CD4-positive, alpha-beta memory T cell (primary cell): ENCODE measurements at regions not wholly inside any gene's neighbourhood (a gene's known extent, or its start where the extent isn't known, plus 50 kb on each side); places are given as distances from the start of the nearest gene placed in this dataset.

Experiments
- CTCF ChIA-PET: fragments of 350-600 bp; sonication (Branson Sonifier 250); formaldehyde crosslinking; loops from one replicate; lab custom pipeline; 2021; ENCODE audit warnings: inconsistent platforms; ENCODE audit not compliant: partially characterized antibody; lab: Charles Lee
- POLR2A ChIA-PET: fragments of 350-600 bp; sonication (Branson Sonifier 250); formaldehyde crosslinking; loops from one replicate; lab custom pipeline; 2021; ENCODE audit not compliant: partially characterized antibody; lab: Charles Lee
- DNase-seq, 5 donors: peaks; one replicate each; pipeline versions ENCODE4 v3.0.0 to v3.0.0-alpha.2; 2020 to 2022; ENCODE audit warnings: mixed read lengths in 1 of 5
- H3K27ac ChIP-seq: one replicate; pipeline ENCODE4 v1.7.0; 2013; ENCODE audit warnings: low read depth, low read length
- H3K27me3 ChIP-seq: 2 replicates; pipeline ENCODE4 v1.7.0; 2013; ENCODE audit warnings: mild to moderate bottlenecking, low read length, moderate library complexity; ENCODE audit not compliant: insufficient read depth
- H3K36me3 ChIP-seq: 2 replicates; pipeline ENCODE4 v1.7.0; 2013; ENCODE audit warnings: mild to moderate bottlenecking, low read length, moderate library complexity; ENCODE audit not compliant: insufficient read depth
- H3K4me1 ChIP-seq: 2 replicates; pipeline ENCODE4 v1.7.0; 2013; ENCODE audit warnings: mild to moderate bottlenecking, low read length, moderate library complexity; ENCODE audit not compliant: insufficient read depth
- H3K4me3 ChIP-seq, 2 donors: one replicate each; pipeline ENCODE4 v1.7.0; 2013; ENCODE audit warnings: low read length in 2 of 2, mild to moderate bottlenecking in 1 of 2
- H3K9me3 ChIP-seq, 2 donors: one replicate each; pipeline ENCODE4 v1.7.0; 2013; ENCODE audit warnings: low read length in 2 of 2, control low read depth in 1 of 2; ENCODE audit not compliant: control insufficient read depth in 1 of 2
- H3K27ac Mint-ChIP-seq, 7 donors: one replicate each; pipeline ENCODE4 v1.8.0; 2020 to 2021; ENCODE audit warnings: mixed read lengths in 7 of 7, mild to moderate bottlenecking in 6 of 7, inconsistent platforms in 3 of 7, moderate library complexity in 3 of 7
- H3K27me3 Mint-ChIP-seq, 2 donors: one replicate each; pipeline ENCODE4 v1.8.0; 2020 to 2021; ENCODE audit warnings: mixed read lengths in 2 of 2
- H3K36me3 Mint-ChIP-seq, 2 donors: one replicate each; pipeline ENCODE4 v1.8.0; 2020 to 2021; ENCODE audit warnings: mixed read lengths in 2 of 2, inconsistent platforms in 1 of 2, mild to moderate bottlenecking in 1 of 2
- H3K4me1 Mint-ChIP-seq, 4 donors: one replicate each; pipeline ENCODE4 v1.8.0; 2020 to 2021; ENCODE audit warnings: mixed read lengths in 4 of 4, mild to moderate bottlenecking in 1 of 4
- H3K4me3 Mint-ChIP-seq, 8 donors: one replicate each; pipeline ENCODE4 v1.8.0; 2020 to 2021; ENCODE audit warnings: mixed read lengths in 8 of 8, mild to moderate bottlenecking in 7 of 8, moderate library complexity in 6 of 8, inconsistent platforms in 3 of 8
- H3K9me3 Mint-ChIP-seq, 8 donors: one replicate each; pipeline ENCODE4 v1.8.0; 2020 to 2021; ENCODE audit warnings: mixed read lengths in 8 of 8, mild to moderate bottlenecking in 5 of 8, inconsistent platforms in 3 of 8, moderate library complexity in 1 of 8
- intact Hi-C: fragments of 100-400 bp; cut with micrococcal nuclease; formaldehyde crosslinking; loops from one replicate; pipeline ENCODE4 v1.15.1; 2023

- Mint-ChIP-seq H3K9me3 (peaks cover 0 to 4% (median 0%) of the 10 kb centered on the region in 8 donors), H3K4me1 (no peaks in the 10 kb centered on the region), H3K27me3 (no peaks in the 10 kb centered on the region), H3K27ac (no peak overlapping the region), H3K4me3 (no peak overlapping the region), H3K36me3 (no peaks in the 10 kb centered on the region)
- POLR2A ChIA-PET: no interaction called here
- Histone ChIP-seq H3K4me3 (no peak overlapping the region), H3K36me3 (no peaks in the 10 kb centered on the region), H3K27me3 (no peaks in the 10 kb centered on the region), H3K4me1 (no peaks in the 10 kb centered on the region), H3K9me3 (no peaks in the 10 kb centered on the region), H3K27ac (no peak overlapping the region)
- CTCF ChIA-PET: no interaction called here
- DNase-seq: no peak
- intact Hi-C loops: no loop called here
Measured at GRCh38 chrX:26019386-26019785, 118.8 kb upstream of the MAGEB18 start.

GRCh38 chrX:26026179-26026578 lies 112.0 kb upstream of the MAGEB18 start:
- Histone ChIP-seq H3K4me1 (no peaks in the 10 kb centered on the region), H3K9me3 (no peaks in the 10 kb centered on the region), H3K27me3 (no peaks in the 10 kb centered on the region), H3K36me3 (no peaks in the 10 kb centered on the region), H3K4me3 (no peak overlapping the region), H3K27ac (no peak overlapping the region)
- no peak for DNase-seq
- H3K9me3 Mint-ChIP-seq: peaks cover 0 to 3% (median 0%) of the 10 kb centered on the region in 8 donors
- H3K4me1 Mint-ChIP-seq: no peaks in the 10 kb centered on the region
- CTCF ChIA-PET: no interaction called here
- H3K27me3 Mint-ChIP-seq: no peaks in the 10 kb centered on the region
- POLR2A ChIA-PET: no interaction called here
- H3K36me3 Mint-ChIP-seq: no peaks in the 10 kb centered on the region
- no peak overlapping the region for H3K4me3 Mint-ChIP-seq
- intact Hi-C loops: no loop called here
- no peak overlapping the region for H3K27ac Mint-ChIP-seq

GRCh38 chrX:26032111-26032912 lies 105.8 kb upstream of the MAGEB18 start:
- POLR2A ChIA-PET: no interaction called here

GRCh38 chrX:26037367-26037766 lies 100.8 kb upstream of the MAGEB18 start:
- Mint-ChIP-seq H3K4me3 (no peak overlapping the region), H3K36me3 (no peaks in the 10 kb centered on the region), H3K4me1 (no peaks in the 10 kb centered on the region), H3K9me3 (peaks cover 0 to 9% (median 1%) of the 10 kb centered on the region in 8 donors), H3K27ac (no peak overlapping the region), H3K27me3 (no peaks in the 10 kb centered on the region)
- Histone ChIP-seq H3K27me3 (no peaks in the 10 kb centered on the region), H3K4me3 (no peak overlapping the region), H3K4me1 (no peaks in the 10 kb centered on the region), H3K36me3 (no peaks in the 10 kb centered on the region), H3K9me3 (no peaks in the 10 kb centered on the region), H3K27ac (no peak overlapping the region)
- intact Hi-C loops: no loop called here
- CTCF ChIA-PET: no interaction called here
- DNase-seq: no peak
- POLR2A ChIA-PET: no interaction called here

More at GRCh38 chrX:26032111-26032912, 105.8 kb upstream of the MAGEB18 start:
- Histone ChIP-seq H3K9me3 (no peaks in the 10 kb centered on the region), H3K4me3 (no peak overlapping the region), H3K27me3 (no peaks in the 10 kb centered on the region), H3K36me3 (no peaks in the 10 kb centered on the region), H3K4me1 (no peaks in the 10 kb centered on the region), H3K27ac (no peak overlapping the region)
- H3K4me1 Mint-ChIP-seq: no peaks in the 10 kb centered on the region
- H3K27me3 Mint-ChIP-seq: no peaks in the 10 kb centered on the region
- H3K4me3 Mint-ChIP-seq: no peak overlapping the region
- DNase-seq: no peak
- no peak overlapping the region for H3K27ac Mint-ChIP-seq
- intact Hi-C loops: no loop called here
- H3K36me3 Mint-ChIP-seq: no peaks in the 10 kb centered on the region
- CTCF ChIA-PET: no interaction called here
- H3K9me3 Mint-ChIP-seq: peaks cover 0 to 4% (median 1%) of the 10 kb centered on the region in 8 donors

- intact Hi-C loops: no loop called here
- no peaks in the 10 kb centered on the region for H3K9me3 ChIP-seq
- H3K27me3 Mint-ChIP-seq: no peaks in the 10 kb centered on the region
- H3K9me3 Mint-ChIP-seq: peaks cover 0 to 7% (median 0%) of the 10 kb centered on the region in 8 donors
- POLR2A ChIA-PET: no interaction called here
- CTCF ChIA-PET: no interaction called here
- H3K4me3 ChIP-seq: no peak overlapping the region
- H3K4me3 Mint-ChIP-seq: no peak overlapping the region
- no peak for DNase-seq
- no peak overlapping the region for H3K27ac ChIP-seq
- H3K36me3 ChIP-seq: no peaks in the 10 kb centered on the region
- H3K36me3 Mint-ChIP-seq: no peaks in the 10 kb centered on the region
- no peaks in the 10 kb centered on the region for H3K27me3 ChIP-seq
- no peak overlapping the region for H3K27ac Mint-ChIP-seq
- H3K4me1 Mint-ChIP-seq: no peaks in the 10 kb centered on the region
- H3K4me1 ChIP-seq: no peaks in the 10 kb centered on the region
Measured at GRCh38 chrX:26050099-26050498, 88.0 kb upstream of the MAGEB18 start.

GRCh38 chrX:26070882-26071281 lies 67.3 kb upstream of the MAGEB18 start:
- Histone ChIP-seq H3K36me3 (no peaks in the 10 kb centered on the region), H3K27me3 (no peaks in the 10 kb centered on the region), H3K27ac (no peak overlapping the region), H3K9me3 (no peaks in the 10 kb centered on the region), H3K4me1 (no peaks in the 10 kb centered on the region), H3K4me3 (no peak overlapping the region)
- Mint-ChIP-seq H3K9me3 (peaks cover 0 to 3% (median 0%) of the 10 kb centered on the region in 8 donors), H3K36me3 (no peaks in the 10 kb centered on the region), H3K4me1 (no peaks in the 10 kb centered on the region), H3K27me3 (no peaks in the 10 kb centered on the region), H3K4me3 (no peak overlapping the region), H3K27ac (no peak overlapping the region)
- intact Hi-C loops: no loop called here
- ChIA-PET POLR2A (no interaction called here), CTCF (no interaction called here)
- no peak for DNase-seq

GRCh38 chrX:26071618-26072017 lies 66.5 kb upstream of the MAGEB18 start:
- no peak overlapping the region for H3K27ac Mint-ChIP-seq
- H3K27me3 Mint-ChIP-seq: no peaks in the 10 kb centered on the region
- ChIA-PET POLR2A (no interaction called here), CTCF (no interaction called here)
- peaks cover 0 to 3% (median 0%) of the 10 kb centered on the region in 8 donors for H3K9me3 Mint-ChIP-seq
- no peaks in the 10 kb centered on the region for H3K36me3 Mint-ChIP-seq
- H3K27me3 ChIP-seq: no peaks in the 10 kb centered on the region
- no peaks in the 10 kb centered on the region for H3K4me1 ChIP-seq
- intact Hi-C loops: no loop called here
- H3K27ac ChIP-seq: no peak overlapping the region
- H3K4me3 ChIP-seq: no peak overlapping the region
- H3K9me3 ChIP-seq: no peaks in the 10 kb centered on the region
- H3K36me3 ChIP-seq: no peaks in the 10 kb centered on the region
- H3K4me3 Mint-ChIP-seq: no peak overlapping the region
- DNase-seq: no peak
- H3K4me1 Mint-ChIP-seq: no peaks in the 10 kb centered on the region
